ENCODE measurements at regions not wholly inside any gene's neighbourhood (a gene's known extent, or its start where the extent isn't known, plus 50 kb on each side); places are given as distances from the start of the nearest gene placed in this dataset.

- TF ChIP-seq MEF2A (IDR thresholded peaks at IDR 0.05; ENCODE audit: borderline replicate concordance, low read depth), result no peak
- no peak for TF ChIP-seq GABPA (IDR thresholded peaks at IDR 0.05; ENCODE audit: low read depth)
- no peak for TF ChIP-seq POLR2AphosphoS5 (IDR thresholded peaks at IDR 0.05; ENCODE audit: low read depth, low read length)
- TF ChIP-seq, protein P1, sequence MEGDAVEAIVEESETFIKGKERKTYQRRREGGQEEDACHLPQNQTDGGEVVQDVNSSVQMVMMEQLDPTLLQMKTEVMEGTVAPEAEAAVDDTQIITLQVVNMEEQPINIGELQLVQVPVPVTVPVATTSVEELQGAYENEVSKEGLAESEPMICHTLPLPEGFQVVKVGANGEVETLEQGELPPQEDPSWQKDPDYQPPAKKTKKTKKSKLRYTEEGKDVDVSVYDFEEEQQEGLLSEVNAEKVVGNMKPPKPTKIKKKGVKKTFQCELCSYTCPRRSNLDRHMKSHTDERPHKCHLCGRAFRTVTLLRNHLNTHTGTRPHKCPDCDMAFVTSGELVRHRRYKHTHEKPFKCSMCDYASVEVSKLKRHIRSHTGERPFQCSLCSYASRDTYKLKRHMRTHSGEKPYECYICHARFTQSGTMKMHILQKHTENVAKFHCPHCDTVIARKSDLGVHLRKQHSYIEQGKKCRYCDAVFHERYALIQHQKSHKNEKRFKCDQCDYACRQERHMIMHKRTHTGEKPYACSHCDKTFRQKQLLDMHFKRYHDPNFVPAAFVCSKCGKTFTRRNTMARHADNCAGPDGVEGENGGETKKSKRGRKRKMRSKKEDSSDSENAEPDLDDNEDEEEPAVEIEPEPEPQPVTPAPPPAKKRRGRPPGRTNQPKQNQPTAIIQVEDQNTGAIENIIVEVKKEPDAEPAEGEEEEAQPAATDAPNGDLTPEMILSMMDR (IDR thresholded peaks at IDR 0.05), result no peak
- TF ChIP-seq, protein P2, sequence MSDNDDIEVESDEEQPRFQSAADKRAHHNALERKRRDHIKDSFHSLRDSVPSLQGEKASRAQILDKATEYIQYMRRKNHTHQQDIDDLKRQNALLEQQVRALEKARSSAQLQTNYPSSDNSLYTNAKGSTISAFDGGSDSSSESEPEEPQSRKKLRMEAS (IDR thresholded peaks at IDR 0.05; ENCODE audit: low read depth), result no peak
- TF ChIP-seq SMC3 (IDR thresholded peaks at IDR 0.05; ENCODE audit: low read depth, low read length), result no peak
- TF ChIP-seq RCOR1 (IDR thresholded peaks at IDR 0.05; ENCODE audit: low read length), result no peak
- TF ChIP-seq, protein P3, sequence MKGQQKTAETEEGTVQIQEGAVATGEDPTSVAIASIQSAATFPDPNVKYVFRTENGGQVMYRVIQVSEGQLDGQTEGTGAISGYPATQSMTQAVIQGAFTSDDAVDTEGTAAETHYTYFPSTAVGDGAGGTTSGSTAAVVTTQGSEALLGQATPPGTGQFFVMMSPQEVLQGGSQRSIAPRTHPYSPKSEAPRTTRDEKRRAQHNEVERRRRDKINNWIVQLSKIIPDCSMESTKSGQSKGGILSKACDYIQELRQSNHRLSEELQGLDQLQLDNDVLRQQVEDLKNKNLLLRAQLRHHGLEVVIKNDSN (IDR thresholded peaks at IDR 0.05; ENCODE audit: borderline replicate concordance, low read depth), result no peak
- TF ChIP-seq TEAD4 (IDR thresholded peaks at IDR 0.05; ENCODE audit: borderline replicate concordance, insufficient read depth), result no peak
These were observed 277.6 kb upstream of the PRDM1 start for GRCh38 chr6:105808571-105808970.
